AG04449 (cell line): ENCODE measurements at regions not wholly inside any gene's neighbourhood (a gene's known extent, or its start where the extent isn't known, plus 50 kb on each side); places are given as distances from the start of the nearest gene placed in this dataset.

Source experiments
- CTCF ChIA-PET: fragments of 350-600 bp; formaldehyde crosslinking; extraction: SDS; loops from one replicate; lab custom pipeline; 2021; ENCODE audit warnings: antibody characterized with exemption; lab: Yijun Ruan, JAX
- POLR2A ChIA-PET: fragments of 400-600, 350-600 bp; formaldehyde crosslinking; extraction: SDS; loops from one replicate; lab custom pipeline; 2020; ENCODE audit warnings: antibody characterized with exemption, inconsistent platforms; lab: Yijun Ruan, JAX
- DNase-seq: peaks from one replicate; pipeline ENCODE4 v3.0.0-alpha.2; 2010; ENCODE audit warnings: low read depth, low spot score
- H3K4me3 ChIP-seq: 2 replicates; pipeline ENCODE4 v1.5.1; 2011; ENCODE audit warnings: low read depth, mild to moderate bottlenecking, control low read depth, low read length
- CTCF ChIP-seq: IDR thresholded peaks from one replicate; pipeline ENCODE4 v1.5.1; 2011; ENCODE audit warnings: mild to moderate bottlenecking, moderate library complexity, low read length, control low read depth, inconsistent platforms; ENCODE audit not compliant: insufficient read depth; ENCODE audit errors: missing control alignments

- no peak overlapping the region for H3K4me3 ChIP-seq
- CTCF ChIA-PET, result interaction anchor here (1.4 kb wide), 1 partner anchor 13 kb away, joined by 7 read pairs; no protein-coding TSS in a partner anchor
Measured at GRCh38 chr12:58189893-58190292, 248.5 kb downstream of the ATP23 start.

GRCh38 chr12:58190618-58191017 lies 249.3 kb downstream of the ATP23 start:
- CTCF ChIA-PET, result interaction anchor here (1.4 kb wide), 1 partner anchor 14 kb away, joined by 7 read pairs; no protein-coding TSS in a partner anchor
- no peak for DNase-seq
- no peak overlapping the region for H3K4me3 ChIP-seq
- TF ChIP-seq CTCF, result no peak
- POLR2A ChIA-PET, result no interaction called here

More at GRCh38 chr12:58189893-58190292, 248.5 kb downstream of the ATP23 start:
- no peak for DNase-seq
- POLR2A ChIA-PET, result no interaction called here
- TF ChIP-seq CTCF, result no peak

GRCh38 chr12:58196971-58197370 lies 255.6 kb downstream of the ATP23 start:
- POLR2A ChIA-PET, result no interaction called here
- no peak for DNase-seq
- no peak overlapping the region for H3K4me3 ChIP-seq
- no peak for TF ChIP-seq CTCF
- CTCF ChIA-PET, result no interaction called here

GRCh38 chr12:58202933-58203718 lies 261.8 kb downstream of the ATP23 start:
- ChIA-PET CTCF (interaction anchor here (1.4 kb wide), 1 partner anchor 33 kb away, joined by 3 read pairs; no protein-coding TSS in a partner anchor), POLR2A (no interaction called here)
- no peak for TF ChIP-seq CTCF
- H3K4me3 ChIP-seq, result no peak overlapping the region
- DNase-seq, result no peak

GRCh38 chr12:58204071-58204470 lies 262.7 kb downstream of the ATP23 start:
- ChIA-PET CTCF (no interaction called here), POLR2A (no interaction called here)
- no peak overlapping the region for H3K4me3 ChIP-seq
- DNase-seq, result no peak
- no peak for TF ChIP-seq CTCF

GRCh38 chr12:58206876-58207275 lies 265.5 kb downstream of the ATP23 start:
- ChIA-PET POLR2A (no interaction called here), CTCF (no interaction called here)
- no peak for DNase-seq
- TF ChIP-seq CTCF, result no peak
- H3K4me3 ChIP-seq, result no peak overlapping the region
